NCI-H1930 (cell line): ENCODE measurements at regions not wholly inside any gene's neighbourhood (a gene's known extent, or its start where the extent isn't known, plus 50 kb on each side); places are given as distances from the start of the nearest gene placed in this dataset.

ENCODE experiments used
- DNase-seq, 2 experiments: peaks; one replicate each; lab custom pipeline; 2025; lab: John Stamatoyannopoulos, UW

DNA sequence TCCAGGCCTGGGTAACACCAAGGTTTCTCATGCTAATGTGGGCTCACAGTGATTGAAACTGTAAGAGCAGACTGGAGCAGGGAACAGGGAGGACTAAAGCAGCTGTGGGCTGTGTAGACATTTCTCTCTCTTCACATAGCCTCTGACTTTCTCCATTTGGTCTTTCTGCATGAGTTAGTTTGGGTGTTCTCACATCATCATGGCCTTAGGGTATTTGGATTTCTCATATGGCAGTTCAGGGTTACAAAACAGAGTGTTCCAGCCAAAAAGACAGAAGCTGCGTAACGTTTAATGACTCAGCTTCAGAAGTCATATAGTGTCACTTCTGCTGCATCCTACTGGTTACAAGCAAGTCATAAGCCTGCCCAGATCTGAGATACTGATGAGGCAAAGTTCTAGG is 52.0 kb upstream of the OSBPL8 start:
- no peak for DNase-seq

DNA sequence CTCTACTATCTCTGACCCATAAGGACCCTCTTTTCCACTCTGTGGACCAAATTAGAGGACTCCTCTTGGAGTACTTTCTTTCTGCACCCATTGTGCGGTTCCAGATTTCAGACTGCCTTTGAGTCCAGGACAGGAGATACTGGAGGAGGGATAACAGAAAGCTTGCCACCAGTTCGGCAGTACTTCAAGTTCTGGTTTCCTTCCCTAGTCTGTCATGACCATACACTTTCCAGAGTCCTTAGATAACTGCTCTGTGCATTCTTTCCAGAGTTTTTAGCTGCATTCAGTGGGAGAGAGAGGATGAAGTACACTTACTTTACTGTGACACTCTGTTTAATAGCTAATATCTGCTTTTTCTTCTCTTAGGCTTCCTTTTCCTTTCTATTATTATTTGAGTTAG is 54.8 kb upstream of the OSBPL8 start:
- no peak for DNase-seq

DNA sequence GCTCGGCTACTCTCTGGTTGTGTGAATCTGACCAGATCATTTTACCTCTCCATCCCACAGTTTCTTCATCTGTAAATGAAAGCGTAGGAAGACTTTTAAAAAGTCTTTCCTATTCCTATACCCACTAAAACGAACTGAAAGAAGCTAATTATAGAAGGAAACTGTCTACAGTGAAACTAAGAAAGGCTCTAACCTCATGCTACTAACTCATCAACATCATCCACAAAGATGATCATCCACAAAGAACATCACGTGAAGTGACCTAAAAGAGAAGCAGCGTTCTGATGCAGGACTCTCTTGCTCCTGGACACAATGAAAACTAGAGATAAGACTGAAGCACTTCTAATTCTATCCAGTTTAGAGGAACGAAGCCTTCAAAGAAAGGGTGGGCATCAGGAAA is 58.5 kb upstream of the OSBPL8 start:
- DNase-seq, result no peak

DNA sequence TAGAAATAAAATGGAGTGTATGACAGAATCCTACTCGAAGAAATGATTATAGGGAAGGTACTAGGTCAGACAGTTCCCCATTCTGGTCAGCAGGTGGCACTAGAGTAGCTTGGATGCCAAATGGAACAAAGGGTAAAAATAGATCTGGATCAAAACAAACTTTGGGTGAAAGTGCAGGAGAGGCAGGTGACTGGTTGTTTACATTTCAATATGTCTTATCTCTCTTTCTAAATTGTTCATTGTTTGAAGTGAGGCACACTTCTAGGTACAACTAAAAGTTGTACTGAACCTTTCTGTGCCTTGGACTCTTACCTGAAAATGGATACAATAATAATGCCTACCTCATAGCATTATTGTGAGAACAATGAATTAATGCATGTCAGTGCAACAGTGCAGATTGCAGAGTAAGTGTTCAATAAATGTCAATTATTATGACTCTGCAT is 62.0 kb upstream of the OSBPL8 start:
- peak in 1 of 2 experiments; percentile 42 for DNase-seq

DNA sequence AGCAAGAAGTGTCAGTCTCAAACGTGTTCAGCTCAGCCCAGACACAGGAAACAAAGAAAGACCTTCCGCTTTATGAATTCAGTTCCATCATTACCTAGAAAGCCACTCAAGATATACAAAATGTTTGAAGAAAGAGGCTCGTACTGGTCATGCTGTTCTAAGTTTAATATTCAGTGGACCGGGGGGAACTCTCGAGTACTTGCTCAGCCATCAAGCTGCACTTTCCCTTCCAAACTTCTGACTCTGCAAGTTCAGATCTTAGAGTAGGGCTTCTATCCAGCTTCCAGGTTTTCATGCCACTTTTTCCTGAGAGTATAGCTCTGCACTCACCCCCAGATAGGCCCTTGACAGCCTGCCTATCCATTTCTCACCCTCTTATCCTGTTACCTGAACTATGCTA is 62.8 kb upstream of the OSBPL8 start:
- DNase-seq, result no peak

DNA sequence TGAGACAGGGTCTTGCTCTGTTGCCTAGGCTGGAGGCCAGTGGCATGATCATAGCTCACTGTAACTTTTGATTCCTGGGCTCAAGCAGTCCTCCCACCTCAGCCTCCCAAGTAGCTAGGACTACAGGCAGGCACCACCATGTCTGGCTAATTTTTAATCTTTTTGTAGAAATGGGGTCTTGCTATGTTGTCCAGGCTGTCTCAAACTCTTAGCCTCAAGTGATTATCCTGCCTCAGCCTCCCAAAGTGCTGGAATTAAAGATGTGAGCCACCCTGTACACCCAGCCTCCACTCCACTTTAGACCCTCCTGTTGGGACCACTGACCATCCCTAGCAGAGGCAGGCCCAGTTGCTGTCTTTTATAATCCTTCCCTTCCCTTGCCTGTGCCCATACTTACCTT is 63.3 kb upstream of the OSBPL8 start:
- DNase-seq, result no peak

DNA sequence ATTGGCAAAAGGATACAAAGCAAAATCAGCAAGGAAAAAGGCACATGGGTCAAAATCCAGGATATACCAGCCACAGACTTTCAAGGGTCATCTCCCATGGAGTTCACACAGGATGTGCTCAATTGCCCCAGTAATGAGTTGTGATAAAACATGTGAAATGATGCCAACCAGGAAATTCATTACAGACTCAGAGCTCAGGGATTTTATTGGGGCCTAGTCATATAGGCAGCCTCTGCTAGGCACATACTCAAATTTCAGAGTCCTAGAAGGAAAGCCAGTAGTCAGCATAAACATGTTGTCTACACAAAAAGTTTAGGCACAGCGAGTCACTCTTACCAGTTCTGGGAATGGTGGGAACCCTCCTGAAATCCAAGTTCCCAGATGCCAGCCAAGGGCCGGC is 64.4 kb upstream of the OSBPL8 start:
- no peak for DNase-seq

DNA sequence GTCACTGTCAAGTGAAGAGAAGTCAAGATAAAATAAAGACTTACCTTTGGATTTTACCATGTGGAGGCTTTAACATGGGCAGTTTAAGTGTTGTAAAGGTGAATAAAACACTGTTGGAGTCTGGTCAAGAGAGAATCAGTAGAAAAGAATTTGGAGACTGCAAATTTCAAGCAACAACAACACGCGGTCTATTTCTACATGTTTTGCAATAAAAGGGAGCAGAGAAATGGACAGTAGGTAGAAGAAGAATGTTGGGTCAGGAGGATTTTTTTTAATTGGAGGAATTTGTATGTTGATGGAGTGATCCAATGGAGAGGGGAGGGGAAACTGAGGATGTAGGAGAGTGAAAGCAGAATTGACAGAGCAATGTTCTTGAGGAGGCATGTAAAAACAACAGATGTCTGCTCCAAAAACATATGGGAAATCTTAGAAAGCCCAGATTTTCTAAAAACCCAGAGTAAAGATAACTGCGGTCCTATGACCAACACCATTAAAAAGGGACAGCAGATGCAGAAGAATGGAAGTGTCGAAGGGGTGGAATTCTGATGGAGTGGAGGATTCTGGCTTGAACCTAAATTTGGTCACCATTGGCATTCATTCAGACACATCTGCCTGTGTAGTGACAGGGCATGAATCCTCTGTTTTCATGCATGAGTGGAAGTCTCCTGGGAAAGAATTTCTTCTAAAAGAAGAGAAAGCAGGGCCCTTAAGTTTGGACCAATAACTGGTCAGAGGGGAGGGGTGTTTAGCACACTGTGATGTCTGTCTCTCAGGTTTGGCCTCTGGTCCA is 68.0 kb upstream of the OSBPL8 start:
- DNase-seq, result no peak

DNA sequence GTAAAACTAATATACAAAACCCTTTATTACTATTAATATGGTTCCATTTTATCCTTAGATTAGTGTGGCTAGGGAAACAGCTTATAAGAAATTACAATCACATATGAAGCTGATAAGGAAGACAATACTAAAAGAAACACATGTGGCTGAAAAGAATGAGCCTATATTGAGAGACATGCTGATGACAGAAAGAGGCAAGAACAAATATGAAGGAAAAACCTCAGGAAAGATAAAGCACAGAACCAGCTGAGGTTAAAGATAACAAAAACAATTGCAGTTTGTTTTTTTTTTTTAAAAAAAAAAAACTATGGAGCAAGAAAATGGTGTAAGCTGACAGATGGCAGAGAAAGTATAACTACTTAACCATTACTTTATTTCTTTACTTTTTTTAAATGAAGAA is 69.2 kb upstream of the OSBPL8 start:
- DNase-seq, result no peak

DNA sequence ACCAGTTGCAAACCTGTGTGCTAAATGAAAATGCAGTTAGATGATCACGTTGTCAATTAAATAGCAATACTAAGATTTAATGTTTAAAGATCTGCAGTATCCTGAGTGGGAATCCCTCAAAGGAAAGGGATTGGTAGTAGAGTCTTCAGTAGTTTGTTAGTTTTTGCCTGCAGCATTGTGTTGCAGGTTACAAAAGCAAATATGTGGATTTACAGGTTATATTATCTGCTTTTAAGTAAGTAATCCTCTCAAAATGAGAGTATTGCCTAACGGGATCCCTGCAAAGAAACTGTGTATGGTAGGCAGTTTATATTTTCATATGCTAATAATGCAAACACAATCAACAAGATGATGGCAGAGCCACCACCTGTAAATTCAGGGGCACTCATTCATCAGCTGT is 72.2 kb upstream of the OSBPL8 start:
- no peak for DNase-seq

DNA sequence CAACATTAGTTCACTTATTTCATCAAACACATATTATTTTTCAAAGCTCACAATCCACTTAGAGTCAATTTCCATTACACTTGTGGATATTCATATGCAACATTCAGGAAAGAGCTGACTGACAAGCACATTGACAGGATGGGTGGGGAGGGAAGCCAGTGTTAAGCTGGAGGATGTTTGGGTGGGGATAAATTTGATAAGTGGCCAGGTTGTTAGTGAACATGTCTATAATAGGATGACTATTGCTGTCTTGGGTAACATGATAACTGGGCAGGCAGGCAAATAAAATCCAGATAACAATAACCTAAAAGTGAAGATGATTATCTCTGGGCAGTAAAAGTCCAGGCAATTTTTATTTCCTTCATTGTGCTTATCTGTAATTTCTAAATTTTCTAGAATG is 73.8 kb upstream of the OSBPL8 start:
- DNase-seq, result no peak

DNA sequence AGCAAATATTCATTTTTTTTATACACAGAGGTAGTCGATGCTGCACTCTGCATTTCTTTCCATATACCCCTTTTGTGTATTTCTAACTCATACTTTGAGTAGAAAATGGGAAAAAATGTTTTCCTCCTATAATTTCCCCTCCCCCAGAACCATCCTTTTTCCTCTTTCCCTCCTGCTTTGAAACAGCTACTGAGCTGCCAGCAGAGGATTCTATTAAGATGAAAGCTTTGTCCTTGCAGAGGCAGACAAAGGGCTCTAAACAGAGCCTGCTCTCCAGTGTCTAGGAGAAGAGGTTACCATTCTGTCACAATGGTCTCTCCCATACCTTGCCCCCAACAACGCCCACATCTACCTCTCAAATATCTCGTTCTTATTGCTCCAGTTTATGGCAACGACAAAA is 74.6 kb upstream of the OSBPL8 start:
- no peak for DNase-seq

DNA sequence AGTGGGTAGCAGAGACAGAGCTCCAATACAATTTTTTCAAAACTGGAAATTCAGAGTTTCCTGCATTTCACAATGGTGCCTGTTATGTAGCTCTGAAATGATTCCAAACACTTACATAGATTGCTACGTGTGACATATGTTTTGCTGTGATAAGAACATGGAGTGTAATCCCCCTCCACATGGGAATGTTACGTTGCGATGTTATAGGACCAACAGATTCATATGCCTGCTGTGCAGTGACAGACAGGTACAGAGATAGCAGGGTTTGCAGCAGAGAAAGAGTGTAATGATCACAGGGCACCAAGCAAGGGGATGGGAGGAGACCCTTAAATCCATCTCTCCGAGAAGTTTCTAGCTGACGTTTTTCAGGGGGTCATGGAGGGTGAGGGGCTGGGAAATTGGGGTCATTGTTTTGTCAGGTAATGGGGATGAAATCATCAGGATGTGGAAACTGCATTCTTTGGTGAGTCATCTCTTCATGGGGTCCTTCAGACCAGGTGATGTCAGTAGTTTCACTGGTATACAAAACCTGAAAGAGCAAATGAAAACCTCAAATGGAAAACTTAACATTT is 76.6 kb upstream of the OSBPL8 start:
- no peak for DNase-seq

DNA sequence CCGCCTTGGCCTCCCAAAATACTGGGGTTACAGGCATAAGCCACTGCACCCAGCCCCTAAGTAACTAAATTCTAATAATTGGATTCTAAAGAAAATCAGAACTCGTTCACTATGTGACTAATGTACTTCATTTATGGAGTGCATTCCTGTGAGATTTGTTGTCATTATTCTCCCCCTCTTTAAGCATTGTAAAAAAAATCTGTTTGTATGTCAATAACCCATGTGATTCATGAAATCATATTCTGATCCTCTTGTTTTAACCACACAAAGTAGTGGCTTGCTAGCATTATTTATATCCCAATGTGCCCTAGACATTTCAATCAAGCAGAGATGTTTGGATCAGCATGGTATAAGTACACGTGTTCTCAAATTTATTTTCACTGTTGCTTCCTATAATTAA is 78.2 kb upstream of the OSBPL8 start:
- DNase-seq, result no peak

DNA sequence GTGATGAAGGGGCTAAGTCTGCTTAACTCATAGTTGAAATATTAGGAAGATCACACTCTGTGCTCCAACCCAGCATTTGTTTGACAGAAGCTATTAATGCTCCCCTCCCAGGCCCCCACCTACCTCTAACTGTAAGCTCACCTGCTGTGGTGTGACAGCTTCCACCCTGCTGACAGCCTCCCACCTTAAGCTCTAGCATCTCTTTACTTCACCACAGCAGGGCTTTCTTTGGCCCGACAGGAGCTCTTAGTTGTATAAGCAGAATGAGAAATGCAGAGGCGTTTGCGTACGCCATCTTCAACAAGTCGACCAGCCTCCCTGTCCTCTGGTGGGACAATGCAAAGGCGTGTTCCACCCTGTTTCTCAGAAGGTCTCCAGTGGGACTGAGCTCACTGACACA is 80.1 kb upstream of the OSBPL8 start:
- no peak for DNase-seq

DNA sequence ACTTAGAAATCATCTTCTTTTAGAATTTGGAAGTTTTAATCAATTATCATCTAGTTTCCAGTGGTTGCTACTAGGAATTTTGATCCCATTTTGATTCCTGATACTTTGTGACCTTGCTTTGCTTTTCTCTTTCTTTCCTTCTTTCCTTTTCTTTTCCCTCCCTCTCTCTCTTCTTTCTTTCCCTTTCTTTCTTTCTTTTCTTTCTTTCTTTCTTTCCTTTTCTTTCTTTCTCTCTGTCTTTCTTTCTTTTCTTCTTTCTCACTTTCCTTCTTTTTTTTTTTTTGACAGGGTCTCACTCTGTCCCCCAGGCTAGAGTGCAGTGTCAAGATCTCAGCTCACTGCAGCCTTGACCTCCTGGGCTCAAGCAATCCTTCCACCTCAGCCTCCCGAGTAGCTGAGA is 81.5 kb upstream of the OSBPL8 start:
- DNase-seq, result no peak

DNA sequence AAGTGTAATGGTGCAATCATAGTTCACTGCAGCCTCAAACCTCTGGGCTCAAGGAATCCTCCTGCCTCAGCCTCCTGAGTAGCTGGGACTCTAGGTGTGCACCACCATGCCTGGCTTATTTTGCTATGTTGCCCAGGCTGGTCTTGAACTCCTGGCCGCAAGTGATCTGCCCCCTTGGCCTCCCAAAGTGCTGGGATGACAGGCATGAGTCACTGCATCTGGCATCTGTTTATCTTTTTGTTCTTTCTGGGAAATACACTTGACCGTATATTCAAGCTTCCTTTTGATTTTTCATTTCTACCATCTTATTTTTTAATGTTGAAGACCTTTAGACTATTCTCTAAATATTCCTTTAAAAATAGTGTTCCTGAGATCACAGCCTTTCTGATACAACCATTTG is 82.4 kb upstream of the OSBPL8 start:
- DNase-seq, result no peak

DNA sequence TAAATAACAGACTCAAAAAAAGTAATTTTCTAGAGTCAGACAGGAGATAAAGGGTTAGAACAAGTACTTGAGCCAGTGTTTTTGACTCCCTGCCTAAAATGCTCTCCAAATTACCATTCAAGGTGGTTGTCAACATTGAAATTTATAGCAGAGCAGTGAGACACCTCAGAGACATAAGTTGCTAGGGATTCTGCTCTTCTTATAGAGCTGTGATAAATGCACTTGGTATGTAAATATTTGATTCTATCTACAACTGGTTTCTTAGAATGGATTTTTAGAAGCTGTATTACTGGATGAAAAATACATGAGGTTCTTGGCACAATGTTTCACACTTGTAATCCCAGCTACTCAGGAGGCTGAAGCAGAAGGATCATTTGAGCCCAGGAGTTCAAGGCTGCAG is 83.9 kb upstream of the OSBPL8 start:
- DNase-seq, result no peak

DNA sequence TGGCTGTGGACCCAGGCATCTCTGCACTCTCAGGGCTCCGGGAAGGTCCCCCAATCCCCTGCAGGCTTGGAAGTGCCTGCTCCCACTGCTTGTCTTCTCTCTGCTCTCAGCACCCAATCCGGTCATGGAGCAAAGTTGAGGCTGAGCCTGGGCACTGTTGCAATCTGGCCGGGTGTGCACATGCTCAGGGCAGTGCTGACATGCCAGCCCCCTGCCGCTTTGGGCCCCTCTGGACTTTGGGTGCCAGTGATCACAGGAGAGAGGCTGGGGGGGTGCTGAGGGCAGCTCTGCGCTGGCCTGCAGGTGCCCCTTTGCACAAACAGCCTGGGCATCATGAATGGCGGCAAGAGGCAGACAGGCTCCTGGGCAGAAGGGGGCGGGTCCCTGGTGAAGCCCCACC is 85.4 kb upstream of the OSBPL8 start:
- DNase-seq, result no peak

DNA sequence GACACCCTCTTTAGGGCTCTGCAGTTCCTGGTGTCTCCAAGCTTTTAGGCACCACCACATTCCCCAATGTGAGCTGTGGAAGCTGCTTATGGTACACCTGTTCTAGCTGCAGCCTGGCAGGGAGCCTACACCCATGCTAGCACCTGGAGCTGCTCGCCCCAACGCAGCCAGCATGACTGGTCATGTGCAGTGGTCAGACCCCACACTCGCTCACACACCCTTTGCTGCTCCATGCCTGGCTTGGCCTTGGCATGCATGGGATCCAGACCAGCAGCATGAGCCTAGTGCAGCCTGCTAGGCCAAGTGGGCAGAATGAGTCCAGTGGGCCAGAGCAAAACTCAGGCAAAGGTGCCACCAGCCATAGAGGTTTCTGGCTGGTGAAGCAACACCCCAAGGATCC is 86.4 kb upstream of the OSBPL8 start:
- DNase-seq, result no peak

DNA sequence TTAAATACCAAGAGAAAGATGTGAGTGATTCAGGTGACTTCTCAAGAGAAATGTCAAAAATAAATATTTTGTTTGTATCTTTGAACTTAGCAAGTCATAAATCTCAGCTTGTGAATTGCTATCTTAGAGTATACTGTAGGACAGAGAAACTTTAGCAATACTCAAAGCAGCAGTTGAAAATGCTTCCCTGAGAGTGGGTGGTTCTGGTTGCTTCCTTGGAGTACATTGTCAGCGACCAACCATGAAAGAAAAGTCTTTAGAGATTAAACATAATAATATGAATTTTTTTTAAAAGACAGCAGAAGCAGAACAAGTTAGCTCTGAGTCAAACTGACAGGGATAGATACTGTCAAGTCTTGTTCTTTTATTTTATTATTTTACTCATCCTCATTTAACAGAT is 86.8 kb upstream of the OSBPL8 start:
- DNase-seq, result no peak

DNA sequence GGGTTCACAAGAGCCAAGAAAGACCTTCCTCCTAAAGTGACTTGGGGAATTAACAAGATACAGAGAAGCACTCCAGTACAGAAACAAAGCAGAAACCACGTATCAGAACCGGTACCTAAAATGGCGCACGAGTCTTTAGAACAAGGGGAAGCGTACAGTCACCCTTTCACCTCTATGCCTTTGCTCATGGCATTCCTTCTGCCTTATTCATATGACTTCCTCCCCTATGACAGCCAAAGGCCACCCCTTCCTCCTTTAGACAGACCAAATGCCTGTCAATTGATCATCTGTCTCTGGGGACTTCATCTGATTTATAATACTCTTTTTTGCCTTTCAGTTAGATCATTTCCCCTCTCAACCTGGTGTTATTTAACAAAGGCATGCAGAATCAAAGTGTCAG is 89.5 kb upstream of the OSBPL8 start:
- DNase-seq, result no peak

DNA sequence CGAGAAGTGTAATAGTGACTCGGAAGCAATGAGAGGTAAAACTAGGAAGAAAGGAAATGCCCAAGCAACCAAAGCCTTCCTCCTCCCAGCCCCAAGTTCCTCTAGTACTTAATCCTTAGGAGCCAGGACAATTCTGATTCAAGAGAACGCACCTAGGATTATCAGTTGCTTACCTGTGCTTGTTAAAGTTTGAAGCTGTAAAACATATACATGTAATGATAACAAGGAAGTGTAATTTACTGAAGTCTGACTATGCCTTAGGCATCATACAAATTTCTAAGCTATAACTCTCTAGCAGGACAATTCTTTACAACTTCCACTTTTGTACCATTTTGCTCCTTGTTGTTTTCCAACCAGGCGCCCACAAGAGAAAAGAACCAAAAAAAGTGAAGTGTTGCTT is 92.8 kb upstream of the OSBPL8 start:
- no peak for DNase-seq

DNA sequence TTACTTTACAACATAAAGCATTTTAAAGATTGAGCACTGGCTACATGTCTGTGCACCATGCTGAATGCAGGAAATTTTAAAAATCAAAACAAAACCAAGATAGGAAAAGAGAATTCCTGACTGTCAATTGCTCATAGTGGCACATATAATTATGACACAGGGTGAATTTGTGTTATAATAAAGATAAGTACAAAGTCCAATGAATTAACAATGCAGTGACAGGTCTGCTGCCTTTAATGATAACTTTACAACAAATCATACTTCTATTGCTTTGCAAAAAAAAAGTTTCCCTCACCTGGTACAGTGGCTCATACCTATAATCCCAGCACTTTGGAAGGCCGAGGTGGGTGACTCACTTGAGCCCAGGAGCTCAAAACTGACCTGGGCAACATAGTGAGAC is 93.8 kb upstream of the OSBPL8 start:
- no peak for DNase-seq
